Left colon (tissue), 2 donors: ENCODE measurements at regions not wholly inside any gene's neighbourhood (a gene's known extent, or its start where the extent isn't known, plus 50 kb on each side); places are given as distances from the start of the nearest gene placed in this dataset.
"Not testable (repeated sequence)": the region's sequence is repeated elsewhere in the genome, so short reads cannot be mapped to it uniquely, and the experiment has no call there.

Experiments used
- ATAC-seq: fragments of 200-7000 bp; cut with Tn5 transposase; one replicate; pipeline ENCODE4 v1.9.1; 2020; ENCODE audit warnings: mild to moderate bottlenecking, moderate library complexity
- DNase-seq, 2 donors: peaks; one replicate each; pipeline ENCODE4 v3.0.0-alpha.2; 2020
- intact Hi-C, 2 donors: fragments of 100-400 bp; cut with DNase I in 1 of 2; cut with micrococcal nuclease in 1 of 2; formaldehyde crosslinking; loops; one replicate each; pipeline versions ENCODE4 v1.11.2 to v1.14.0; 2022; cut with DNase I, micrococcal nuclease
- donor health status: DM: no; HTN: no; CAD: no.
- donor health status: DM: yes; HTN: yes; CAD: no.

GRCh38 chr3:191148131-191148530, 50.9 kb upstream of the OSTN start:
- DNase-seq (no peak), ATAC-seq (no peak)
- intact Hi-C loops, result no loop called here

- intact Hi-C loops, result no loop called here
- ATAC-seq, result no peak
Observed at GRCh38 chr3:191143224-191143623, 55.8 kb upstream of the OSTN start.

GRCh38 chr3:191141728-191142127, 57.3 kb upstream of the OSTN start:
- intact Hi-C loops, result no loop called here
- ATAC-seq, result no peak
- DNase-seq, result no peak

More at GRCh38 chr3:191143224-191143623, 55.8 kb upstream of the OSTN start:
- DNase-seq, result no peak

- intact Hi-C loops, result no loop called here
- ATAC-seq, result no peak
Observed at GRCh38 chr3:191139736-191140135, 59.3 kb upstream of the OSTN start.

GRCh38 chr3:191138937-191139336, 60.1 kb upstream of the OSTN start:
- intact Hi-C loops, result no loop called here
- DNase-seq, result no peak
- ATAC-seq, result no peak

More at GRCh38 chr3:191139736-191140135, 59.3 kb upstream of the OSTN start:
- DNase-seq, result no peak

GRCh38 chr3:191137708-191138107, 61.3 kb upstream of the OSTN start:
- ATAC-seq, result no peak
- DNase-seq, result no peak
- intact Hi-C loops, result no loop called here

GRCh38 chr3:191136347-191136746, 62.7 kb upstream of the OSTN start:
- no peak for DNase-seq
- ATAC-seq, result no peak
- intact Hi-C loops, result no loop called here

GRCh38 chr3:191135175-191135574, 63.9 kb upstream of the OSTN start:
- DNase-seq, result no peak
- intact Hi-C loops, result no loop called here
- ATAC-seq, result no peak

- ATAC-seq, result no peak
- no peak for DNase-seq
- intact Hi-C loops, result no loop called here
Observed at GRCh38 chr3:191133359-191133758, 65.7 kb upstream of the OSTN start.

- intact Hi-C loops, result no loop called here
- ATAC-seq, result no peak
- DNase-seq, result no peak
Observed at GRCh38 chr3:191131305-191131704, 67.7 kb upstream of the OSTN start.

GRCh38 chr3:191124891-191125290, 74.2 kb upstream of the OSTN start:
- DNase-seq, ATAC-seq, intact Hi-C loops: not testable (repeated sequence)

- ATAC-seq (no peak), DNase-seq (no peak)
- intact Hi-C loops, result no loop called here
Observed at GRCh38 chr3:191123946-191124345, 75.1 kb upstream of the OSTN start.

GRCh38 chr3:191123231-191123630, 75.8 kb upstream of the OSTN start:
- intact Hi-C loops, result no loop called here
- DNase-seq (no peak), ATAC-seq (no peak)

GRCh38 chr3:191120447-191121298, 78.4 kb upstream of the OSTN start:
- ATAC-seq, result no peak
- DNase-seq, result no peak
- intact Hi-C loops, result no loop called here

GRCh38 chr3:191119415-191120295, 79.4 kb upstream of the OSTN start:
- intact Hi-C loops, result no loop called here
- ATAC-seq (no peak), DNase-seq (no peak)

GRCh38 chr3:191111722-191112121, 87.3 kb upstream of the OSTN start:
- intact Hi-C loops, result no loop called here
- DNase-seq, result no peak
- no peak for ATAC-seq

- DNase-seq, result no peak
- intact Hi-C loops, result no loop called here
- ATAC-seq, result no peak
Observed at GRCh38 chr3:191105418-191105817, 93.6 kb upstream of the OSTN start.

GRCh38 chr3:191100516-191100915, 98.5 kb upstream of the OSTN start:
- ATAC-seq, result no peak
- no peak for DNase-seq
- intact Hi-C loops, result no loop called here

GRCh38 chr3:191094057-191094845, 104.8 kb upstream of the OSTN start:
- ATAC-seq (no peak), DNase-seq (no peak)
- intact Hi-C loops, result no loop called here
